ENCODE measurements at regions not wholly inside any gene's neighbourhood (a gene's known extent, or its start where the extent isn't known, plus 50 kb on each side); places are given as distances from the start of the nearest gene placed in this dataset.
"Not testable (repeated sequence)": the region's sequence is repeated elsewhere in the genome, so short reads cannot be mapped to it uniquely, and the experiment has no call there.

DNA sequence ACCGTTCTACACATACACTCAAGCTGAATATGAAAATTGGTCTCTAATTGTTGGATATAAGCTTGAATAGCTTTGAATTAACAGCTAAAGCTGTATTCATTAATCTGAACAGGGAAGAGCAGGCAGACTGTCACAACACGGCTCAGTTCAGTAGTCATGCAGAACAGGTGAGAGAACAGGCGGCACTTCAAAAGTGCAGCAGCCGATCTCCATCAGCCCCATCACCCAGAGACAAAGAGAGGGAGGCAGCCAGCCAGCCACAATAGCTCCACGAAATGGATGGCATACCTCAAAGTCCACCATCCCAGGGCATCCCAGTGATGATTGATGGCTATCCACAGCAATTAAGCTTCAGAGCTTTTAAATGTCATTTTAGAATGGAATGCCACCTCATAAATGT, 419.2 kb downstream of the OLFM4 start:
- peaks cover 0 to 8% of the 10 kb centered on the region in 2 donors for H3K9me3 ChIP-seq (ENCODE audit: control insufficient read depth in 1 of 2, low read length in 2 of 2)
- no peaks in the 10 kb centered on the region for H3K27me3 ChIP-seq (ENCODE audit: low read depth, low read length)
- no peaks in the 10 kb centered on the region for H3K4me1 ChIP-seq (ENCODE audit: control insufficient read depth in 1 of 2, insufficient read depth in 2 of 2, low read length in 2 of 2)
- no peak overlapping the region for H3K4me3 ChIP-seq (ENCODE audit: low read depth in 1 of 2, low read length in 2 of 2)
- H3K36me3 ChIP-seq (ENCODE audit: control insufficient read depth in 1 of 2, insufficient read depth in 2 of 2, low read length in 2 of 2), result no peaks in the 10 kb centered on the region
- no peak overlapping the region for H3K27ac ChIP-seq (ENCODE audit: low read length)

GRCh38 chr13:53452263-53452808, 423.7 kb downstream of the OLFM4 start:
- not testable (repeated sequence) for H3K27me3 ChIP-seq (ENCODE audit: low read depth, low read length); H3K27ac ChIP-seq (ENCODE audit: low read length); H3K4me3 ChIP-seq (ENCODE audit: low read depth in 1 of 2, low read length in 2 of 2); H3K9me3 ChIP-seq (ENCODE audit: control insufficient read depth in 1 of 2, low read length in 2 of 2); H3K4me1 ChIP-seq (ENCODE audit: control insufficient read depth in 1 of 2, insufficient read depth in 2 of 2, low read length in 2 of 2); H3K36me3 ChIP-seq (ENCODE audit: control insufficient read depth in 1 of 2, insufficient read depth in 2 of 2, low read length in 2 of 2)

GRCh38 chr13:53460796-53461195, 432.2 kb downstream of the OLFM4 start:
- H3K27ac ChIP-seq (ENCODE audit: low read length), result no peak overlapping the region
- H3K4me1 ChIP-seq (ENCODE audit: control insufficient read depth in 1 of 2, insufficient read depth in 2 of 2, low read length in 2 of 2), result no peaks in the 10 kb centered on the region
- no peak overlapping the region for H3K4me3 ChIP-seq (ENCODE audit: low read depth in 1 of 2, low read length in 2 of 2)
- peaks cover 0 to 3% of the 10 kb centered on the region in 2 donors for H3K9me3 ChIP-seq (ENCODE audit: control insufficient read depth in 1 of 2, low read length in 2 of 2)
- H3K36me3 ChIP-seq (ENCODE audit: control insufficient read depth in 1 of 2, insufficient read depth in 2 of 2, low read length in 2 of 2), result no peaks in the 10 kb centered on the region
- H3K27me3 ChIP-seq (ENCODE audit: low read depth, low read length), result no peaks in the 10 kb centered on the region

GRCh38 chr13:53463106-53463505, 434.5 kb downstream of the OLFM4 start:
- H3K4me1 ChIP-seq (ENCODE audit: control insufficient read depth in 1 of 2, insufficient read depth in 2 of 2, low read length in 2 of 2), result no peaks in the 10 kb centered on the region
- H3K36me3 ChIP-seq (ENCODE audit: control insufficient read depth in 1 of 2, insufficient read depth in 2 of 2, low read length in 2 of 2), result no peaks in the 10 kb centered on the region
- peaks cover 0 to under 1% of the 10 kb centered on the region in 2 donors for H3K9me3 ChIP-seq (ENCODE audit: control insufficient read depth in 1 of 2, low read length in 2 of 2)
- no peaks in the 10 kb centered on the region for H3K27me3 ChIP-seq (ENCODE audit: low read depth, low read length)
- no peak overlapping the region for H3K27ac ChIP-seq (ENCODE audit: low read length)
- H3K4me3 ChIP-seq (ENCODE audit: low read depth in 1 of 2, low read length in 2 of 2), result no peak overlapping the region

- no peaks in the 10 kb centered on the region for H3K9me3 ChIP-seq (ENCODE audit: control insufficient read depth in 1 of 2, low read length in 2 of 2)
Measured at GRCh38 chr13:53466576-53466975, 438.0 kb downstream of the OLFM4 start.

GRCh38 chr13:53473397-53473796, 444.8 kb downstream of the OLFM4 start:
- Histone ChIP-seq H3K27ac (ENCODE audit: low read length) (no peak overlapping the region), H3K27me3 (ENCODE audit: low read depth, low read length) (no peaks in the 10 kb centered on the region), H3K4me3 (ENCODE audit: low read depth in 1 of 2, low read length in 2 of 2) (no peak overlapping the region), H3K9me3 (ENCODE audit: control insufficient read depth in 1 of 2, low read length in 2 of 2) (no peaks in the 10 kb centered on the region), H3K4me1 (ENCODE audit: control insufficient read depth in 1 of 2, insufficient read depth in 2 of 2, low read length in 2 of 2) (no peaks in the 10 kb centered on the region), H3K36me3 (ENCODE audit: control insufficient read depth in 1 of 2, insufficient read depth in 2 of 2, low read length in 2 of 2) (no peaks in the 10 kb centered on the region)

More at GRCh38 chr13:53466576-53466975, 438.0 kb downstream of the OLFM4 start:
- no peaks in the 10 kb centered on the region for H3K36me3 ChIP-seq (ENCODE audit: control insufficient read depth in 1 of 2, insufficient read depth in 2 of 2, low read length in 2 of 2)
- no peaks in the 10 kb centered on the region for H3K27me3 ChIP-seq (ENCODE audit: low read depth, low read length)
- no peak overlapping the region for H3K4me3 ChIP-seq (ENCODE audit: low read depth in 1 of 2, low read length in 2 of 2)
- H3K4me1 ChIP-seq (ENCODE audit: control insufficient read depth in 1 of 2, insufficient read depth in 2 of 2, low read length in 2 of 2), result no peaks in the 10 kb centered on the region
- H3K27ac ChIP-seq (ENCODE audit: low read length), result no peak overlapping the region

GRCh38 chr13:53474878-53475277, 446.3 kb downstream of the OLFM4 start:
- Histone ChIP-seq H3K27me3 (ENCODE audit: low read depth, low read length) (no peaks in the 10 kb centered on the region), H3K4me3 (ENCODE audit: low read depth in 1 of 2, low read length in 2 of 2) (no peak overlapping the region), H3K27ac (ENCODE audit: low read length) (no peak overlapping the region), H3K9me3 (ENCODE audit: control insufficient read depth in 1 of 2, low read length in 2 of 2) (no peaks in the 10 kb centered on the region), H3K36me3 (ENCODE audit: control insufficient read depth in 1 of 2, insufficient read depth in 2 of 2, low read length in 2 of 2) (no peaks in the 10 kb centered on the region), H3K4me1 (ENCODE audit: control insufficient read depth in 1 of 2, insufficient read depth in 2 of 2, low read length in 2 of 2) (no peaks in the 10 kb centered on the region)

DNA sequence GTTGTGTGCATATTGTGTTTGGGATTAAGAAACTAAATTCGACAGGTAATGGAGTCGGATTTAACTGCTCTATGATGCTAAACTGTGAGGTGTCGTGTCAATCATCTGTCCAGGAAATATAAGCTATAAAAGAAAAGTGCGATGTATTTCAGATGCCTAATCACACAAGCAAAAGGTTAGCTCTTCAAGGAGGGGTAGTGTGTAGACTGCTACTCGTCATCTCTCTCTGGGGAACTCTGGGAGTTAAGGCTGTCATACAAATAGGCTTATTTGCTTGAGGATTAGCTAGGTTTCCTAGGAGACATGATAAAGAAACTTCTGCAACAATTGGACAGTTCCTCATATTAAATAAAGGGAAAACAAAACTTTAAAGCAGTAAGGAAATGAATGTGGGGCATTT, 462.1 kb downstream of the OLFM4 start:
- H3K27me3 ChIP-seq (ENCODE audit: low read depth, low read length), result no peaks in the 10 kb centered on the region
- no peak overlapping the region for H3K27ac ChIP-seq (ENCODE audit: low read length)
- H3K4me1 ChIP-seq (ENCODE audit: control insufficient read depth in 1 of 2, insufficient read depth in 2 of 2, low read length in 2 of 2), result no peaks in the 10 kb centered on the region
- H3K36me3 ChIP-seq (ENCODE audit: control insufficient read depth in 1 of 2, insufficient read depth in 2 of 2, low read length in 2 of 2), result no peaks in the 10 kb centered on the region
- H3K9me3 ChIP-seq (ENCODE audit: control insufficient read depth in 1 of 2, low read length in 2 of 2), result no peaks in the 10 kb centered on the region
- H3K4me3 ChIP-seq (ENCODE audit: low read depth in 1 of 2, low read length in 2 of 2), result no peak overlapping the region

DNA sequence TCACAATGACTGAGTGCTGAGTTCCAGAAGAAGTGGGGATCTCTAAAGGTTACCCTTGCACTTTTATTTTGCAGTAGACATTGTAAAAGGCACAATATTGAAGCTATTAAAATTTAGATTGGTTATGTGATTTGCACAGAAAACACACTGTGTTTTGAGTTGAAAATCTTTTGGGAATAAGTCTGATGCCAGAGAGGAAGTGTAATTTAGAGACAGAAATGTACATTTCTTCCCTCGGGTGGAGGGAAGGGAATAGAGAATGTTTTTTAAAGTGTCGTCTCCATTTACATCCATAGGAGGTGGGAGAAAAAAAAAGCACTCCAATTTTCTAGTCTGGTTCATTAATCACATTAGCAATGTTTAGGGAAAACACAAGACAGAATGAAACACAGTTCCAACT, 465.8 kb downstream of the OLFM4 start:
- Histone ChIP-seq H3K9me3 (ENCODE audit: control insufficient read depth in 1 of 2, low read length in 2 of 2) (no peaks in the 10 kb centered on the region), H3K27me3 (ENCODE audit: low read depth, low read length) (no peaks in the 10 kb centered on the region), H3K4me1 (ENCODE audit: control insufficient read depth in 1 of 2, insufficient read depth in 2 of 2, low read length in 2 of 2) (no peaks in the 10 kb centered on the region), H3K27ac (ENCODE audit: low read length) (no peak overlapping the region), H3K36me3 (ENCODE audit: control insufficient read depth in 1 of 2, insufficient read depth in 2 of 2, low read length in 2 of 2) (no peaks in the 10 kb centered on the region), H3K4me3 (ENCODE audit: low read depth in 1 of 2, low read length in 2 of 2) (no peak overlapping the region)

DNA sequence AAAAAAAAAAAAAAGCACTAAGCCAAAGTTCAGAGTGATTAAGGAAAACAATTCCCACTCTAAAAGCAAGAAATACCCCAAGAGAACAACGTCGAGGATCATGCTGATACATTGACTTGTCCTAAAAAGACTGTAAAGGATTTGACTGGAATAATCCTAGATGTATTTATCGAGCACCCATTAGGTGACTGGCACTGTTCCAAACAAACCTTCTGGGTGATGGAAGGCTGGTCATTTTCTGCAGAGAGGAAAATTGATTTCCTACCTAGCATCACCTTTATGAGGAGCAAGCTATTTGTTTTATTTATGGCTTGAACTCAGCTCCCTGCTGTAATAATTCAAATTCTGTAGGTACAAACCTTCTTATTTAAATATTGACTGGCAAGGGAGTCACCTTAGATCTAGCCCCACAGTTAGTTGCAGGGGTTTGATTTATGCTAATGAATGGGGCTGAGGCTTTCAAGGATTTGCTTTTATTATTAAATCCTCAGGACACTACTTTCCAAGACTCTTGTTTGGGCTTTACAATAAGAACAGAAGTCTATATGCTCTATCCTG, 471.0 kb downstream of the OLFM4 start:
- Histone ChIP-seq H3K9me3 (ENCODE audit: control insufficient read depth in 1 of 2, low read length in 2 of 2) (no peaks in the 10 kb centered on the region), H3K36me3 (ENCODE audit: control insufficient read depth in 1 of 2, insufficient read depth in 2 of 2, low read length in 2 of 2) (no peaks in the 10 kb centered on the region), H3K4me3 (ENCODE audit: low read depth in 1 of 2, low read length in 2 of 2) (no peak overlapping the region), H3K4me1 (ENCODE audit: control insufficient read depth in 1 of 2, insufficient read depth in 2 of 2, low read length in 2 of 2) (no peaks in the 10 kb centered on the region), H3K27ac (ENCODE audit: low read length) (no peak overlapping the region), H3K27me3 (ENCODE audit: low read depth, low read length) (no peaks in the 10 kb centered on the region)

GRCh38 chr13:53501387-53501786, 472.8 kb downstream of the OLFM4 start:
- Histone ChIP-seq H3K9me3 (ENCODE audit: control insufficient read depth in 1 of 2, low read length in 2 of 2) (no peaks in the 10 kb centered on the region), H3K36me3 (ENCODE audit: control insufficient read depth in 1 of 2, insufficient read depth in 2 of 2, low read length in 2 of 2) (no peaks in the 10 kb centered on the region), H3K27me3 (ENCODE audit: low read depth, low read length) (no peaks in the 10 kb centered on the region), H3K4me1 (ENCODE audit: control insufficient read depth in 1 of 2, insufficient read depth in 2 of 2, low read length in 2 of 2) (no peaks in the 10 kb centered on the region), H3K4me3 (ENCODE audit: low read depth in 1 of 2, low read length in 2 of 2) (no peak overlapping the region), H3K27ac (ENCODE audit: low read length) (no peak overlapping the region)

DNA sequence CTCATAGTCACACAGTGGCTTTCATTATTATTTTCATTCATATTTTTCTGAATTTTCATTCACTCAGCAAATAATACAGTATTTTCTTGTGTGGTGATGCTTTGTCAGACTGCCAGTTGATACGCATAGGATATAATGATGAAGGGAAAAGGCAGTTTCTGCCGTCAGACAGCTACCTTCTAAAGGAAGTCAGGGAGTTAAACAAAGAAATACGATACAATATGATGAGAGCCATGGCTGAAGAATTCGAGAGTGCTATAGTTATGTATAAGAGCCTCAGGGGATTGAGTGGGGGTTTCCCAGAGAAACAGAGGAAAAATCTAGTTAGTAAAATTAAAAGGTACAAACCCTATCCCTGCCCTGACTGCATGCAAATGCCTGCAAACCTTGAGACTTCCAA, 479.1 kb downstream of the OLFM4 start:
- Histone ChIP-seq H3K27me3 (ENCODE audit: low read depth, low read length) (no peaks in the 10 kb centered on the region), H3K27ac (ENCODE audit: low read length) (no peak overlapping the region), H3K36me3 (ENCODE audit: control insufficient read depth in 1 of 2, insufficient read depth in 2 of 2, low read length in 2 of 2) (no peaks in the 10 kb centered on the region), H3K4me1 (ENCODE audit: control insufficient read depth in 1 of 2, insufficient read depth in 2 of 2, low read length in 2 of 2) (no peaks in the 10 kb centered on the region), H3K9me3 (ENCODE audit: control insufficient read depth in 1 of 2, low read length in 2 of 2) (peaks cover 0 to 4% of the 10 kb centered on the region in 2 donors), H3K4me3 (ENCODE audit: low read depth in 1 of 2, low read length in 2 of 2) (no peak overlapping the region)
